Colonic mucosa (tissue), 4 donors: ENCODE measurements at regions not wholly inside any gene's neighbourhood (a gene's known extent, or its start where the extent isn't known, plus 50 kb on each side); places are given as distances from the start of the nearest gene placed in this dataset.
"Not testable (repeated sequence)": the region's sequence is repeated elsewhere in the genome, so short reads cannot be mapped to it uniquely, and the experiment has no call there.

ENCODE experiments used
- DNase-seq: peaks from one replicate; pipeline ENCODE4 v3.0.0-alpha.2; 2020
- H3K27ac ChIP-seq: fragments of 200-600 bp; one replicate; pipeline ENCODE4 v1.8.0; 2021
- H3K27me3 ChIP-seq: fragments of 200-600 bp; one replicate; pipeline ENCODE4 v1.8.0; 2021
- H3K36me3 ChIP-seq: fragments of 200-600 bp; one replicate; pipeline ENCODE4 v1.8.0; 2021
- H3K4me1 ChIP-seq: fragments of 200-600 bp; one replicate; pipeline ENCODE4 v1.8.0; 2021; ENCODE audit warnings: mild to moderate bottlenecking
- H3K4me3 ChIP-seq: fragments of 200-600 bp; one replicate; pipeline ENCODE4 v1.8.0; 2021
- H3K9ac ChIP-seq, 2 donors: one replicate each; pipeline ENCODE4 v1.7.0; 2013; ENCODE audit warnings: control low read depth in 2 of 2, low read depth in 2 of 2, low read length in 2 of 2
- H3K9me3 ChIP-seq: fragments of 200-600 bp; one replicate; pipeline ENCODE4 v1.8.0; 2021
- intact Hi-C: fragments of 100-400 bp; cut with DNase I; formaldehyde crosslinking; loops from one replicate; pipeline ENCODE4 v1.14.1; 2022
- TF ChIP-seq, protein P1 (sequence below): fragments of 200-600 bp; IDR thresholded peaks from one replicate; pipeline ENCODE4 v1.8.0; 2022; ENCODE audit warnings: antibody characterized with exemption, mild to moderate bottlenecking
- donor health status: healthy.
- donor health status: DM: no; HTN: no; CAD: no.
- donor health status: DM: no; HTN: no; CAD: no.

DNA sequence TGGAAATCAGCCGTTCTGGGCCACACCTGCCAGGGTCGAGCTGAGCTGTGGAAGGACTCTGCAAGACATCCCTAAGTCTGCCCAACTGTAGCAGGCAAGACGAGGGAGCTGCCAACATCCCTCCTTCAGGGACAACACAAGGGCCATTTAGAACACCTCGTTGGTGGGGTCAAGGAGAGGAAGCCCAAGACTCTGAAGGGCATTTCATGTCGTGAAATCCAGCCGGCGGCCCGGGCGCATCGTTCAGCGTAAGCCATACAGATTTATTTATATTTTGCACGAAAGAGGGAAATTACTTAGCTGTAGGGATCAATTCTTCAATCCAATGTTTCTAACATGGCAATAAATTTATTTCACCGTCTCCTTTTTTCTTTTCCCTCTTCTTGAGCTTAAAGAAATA, 101.7 kb upstream of the ZC3H12A start:
- Histone ChIP-seq H3K27me3 (no peaks in the 10 kb centered on the region), H3K9me3 (no peaks in the 10 kb centered on the region), H3K9ac (no peak overlapping the region), H3K36me3 (no peaks in the 10 kb centered on the region), H3K27ac (no peak overlapping the region), H3K4me1 (no peaks in the 10 kb centered on the region), H3K4me3 (no peak overlapping the region)
- TF ChIP-seq, protein P1, sequence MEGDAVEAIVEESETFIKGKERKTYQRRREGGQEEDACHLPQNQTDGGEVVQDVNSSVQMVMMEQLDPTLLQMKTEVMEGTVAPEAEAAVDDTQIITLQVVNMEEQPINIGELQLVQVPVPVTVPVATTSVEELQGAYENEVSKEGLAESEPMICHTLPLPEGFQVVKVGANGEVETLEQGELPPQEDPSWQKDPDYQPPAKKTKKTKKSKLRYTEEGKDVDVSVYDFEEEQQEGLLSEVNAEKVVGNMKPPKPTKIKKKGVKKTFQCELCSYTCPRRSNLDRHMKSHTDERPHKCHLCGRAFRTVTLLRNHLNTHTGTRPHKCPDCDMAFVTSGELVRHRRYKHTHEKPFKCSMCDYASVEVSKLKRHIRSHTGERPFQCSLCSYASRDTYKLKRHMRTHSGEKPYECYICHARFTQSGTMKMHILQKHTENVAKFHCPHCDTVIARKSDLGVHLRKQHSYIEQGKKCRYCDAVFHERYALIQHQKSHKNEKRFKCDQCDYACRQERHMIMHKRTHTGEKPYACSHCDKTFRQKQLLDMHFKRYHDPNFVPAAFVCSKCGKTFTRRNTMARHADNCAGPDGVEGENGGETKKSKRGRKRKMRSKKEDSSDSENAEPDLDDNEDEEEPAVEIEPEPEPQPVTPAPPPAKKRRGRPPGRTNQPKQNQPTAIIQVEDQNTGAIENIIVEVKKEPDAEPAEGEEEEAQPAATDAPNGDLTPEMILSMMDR = no peak
- no peak for DNase-seq
- intact Hi-C loops = no loop called here

DNA sequence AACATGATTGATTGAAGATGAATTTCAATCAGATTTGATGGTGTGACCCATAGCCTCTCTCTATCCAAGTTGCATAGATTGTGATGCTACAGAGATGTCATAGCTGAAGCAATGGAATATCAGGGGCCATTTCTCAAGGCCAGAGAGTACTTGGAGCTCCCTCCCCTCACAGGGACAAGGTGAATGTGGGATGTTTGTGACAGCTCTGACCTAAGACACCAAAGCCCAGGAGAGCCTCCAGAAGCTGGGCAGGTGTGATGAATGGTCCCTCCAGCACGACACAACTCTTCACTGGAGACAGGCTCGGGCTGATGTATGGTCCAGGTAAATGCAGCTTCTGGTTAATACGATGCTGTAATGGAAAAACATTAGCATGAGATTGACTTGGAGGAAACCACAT, 101.0 kb upstream of the ZC3H12A start:
- Histone ChIP-seq H3K27me3 (no peaks in the 10 kb centered on the region), H3K36me3 (no peaks in the 10 kb centered on the region), H3K9ac (no peak overlapping the region), H3K9me3 (no peaks in the 10 kb centered on the region), H3K4me3 (no peak overlapping the region), H3K4me1 (no peaks in the 10 kb centered on the region), H3K27ac (no peak overlapping the region)
- TF ChIP-seq, protein P1 = no peak
- no peak for DNase-seq
- intact Hi-C loops = no loop called here

DNA sequence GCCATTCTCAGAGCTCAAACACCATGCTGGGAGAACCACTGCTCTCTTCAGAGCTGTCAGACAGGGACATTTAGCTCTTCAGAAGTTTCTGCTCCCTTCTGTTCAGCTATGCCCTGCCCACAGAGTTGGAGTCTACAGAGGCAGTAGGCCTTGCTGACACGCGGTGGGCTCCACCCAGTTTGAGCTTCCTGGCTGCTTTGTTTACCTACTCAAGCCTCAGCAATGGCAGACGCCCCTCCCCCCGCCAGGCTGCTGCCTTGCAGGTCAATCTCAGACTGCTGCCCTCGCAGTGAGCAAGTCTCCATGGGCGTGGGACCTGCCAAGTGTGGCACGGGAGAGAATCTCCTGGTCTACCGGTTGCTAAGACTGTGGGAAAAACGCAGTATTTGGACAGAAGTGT, 93.8 kb upstream of the ZC3H12A start:
- DNase-seq, H3K9ac ChIP-seq, H3K36me3 ChIP-seq, H3K4me1 ChIP-seq, intact Hi-C loops, H3K27me3 ChIP-seq, H3K9me3 ChIP-seq, H3K27ac ChIP-seq, H3K4me3 ChIP-seq: not testable (repeated sequence)

DNA sequence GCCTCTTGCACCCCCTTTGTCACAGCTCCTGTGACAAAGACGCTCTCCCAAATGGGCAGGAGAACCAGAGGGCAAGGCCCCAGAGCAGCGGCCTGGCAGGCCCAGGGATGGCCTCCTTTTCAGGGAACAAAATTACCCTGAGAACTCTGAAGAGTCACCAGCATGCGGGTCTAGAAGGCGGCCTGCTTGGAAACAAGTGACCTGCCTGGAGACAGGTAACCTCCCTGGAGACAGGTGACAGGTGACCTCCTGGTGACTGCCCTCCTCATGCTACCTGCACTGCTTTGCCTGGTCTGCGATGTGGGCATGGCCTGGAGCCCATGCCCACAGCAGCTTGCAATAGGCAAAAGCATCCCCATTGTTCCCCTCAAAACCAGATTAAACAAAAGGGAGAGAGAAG, 86.5 kb upstream of the ZC3H12A start:
- DNase-seq = no peak
- H3K27me3 ChIP-seq = no peaks in the 10 kb centered on the region
- no peak overlapping the region for H3K4me3 ChIP-seq
- no peak overlapping the region for H3K27ac ChIP-seq
- H3K4me1 ChIP-seq = no peaks in the 10 kb centered on the region
- no peak overlapping the region for H3K9ac ChIP-seq
- H3K9me3 ChIP-seq = no peaks in the 10 kb centered on the region
- intact Hi-C loops = no loop called here
- TF ChIP-seq, protein P1 = no peak
- H3K36me3 ChIP-seq = no peaks in the 10 kb centered on the region

DNA sequence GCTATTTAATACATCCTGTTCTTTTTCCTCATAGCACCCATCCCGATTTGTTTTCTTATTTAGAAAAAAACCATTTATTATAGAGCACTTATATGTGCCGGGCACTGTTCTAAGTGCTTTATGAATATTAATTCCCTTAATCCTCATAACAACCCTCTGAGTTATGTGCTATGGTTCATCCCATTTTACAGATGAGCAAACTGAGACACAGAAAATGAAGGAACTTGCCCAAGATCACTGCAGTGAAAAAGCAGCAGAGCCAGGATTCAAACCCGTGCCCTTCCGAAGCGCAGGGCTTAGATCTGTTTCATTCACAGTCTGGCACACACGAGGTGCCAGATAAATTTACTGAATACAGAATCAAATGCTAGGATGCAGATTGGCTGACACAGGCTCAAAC, 85.1 kb upstream of the ZC3H12A start:
- TF ChIP-seq, protein P1 = no peak
- DNase-seq = no peak
- no peak overlapping the region for H3K9ac ChIP-seq
- no peak overlapping the region for H3K4me3 ChIP-seq
- no peaks in the 10 kb centered on the region for H3K9me3 ChIP-seq
- H3K36me3 ChIP-seq = no peaks in the 10 kb centered on the region
- intact Hi-C loops = no loop called here
- no peak overlapping the region for H3K27ac ChIP-seq
- no peaks in the 10 kb centered on the region for H3K4me1 ChIP-seq
- no peaks in the 10 kb centered on the region for H3K27me3 ChIP-seq

DNA sequence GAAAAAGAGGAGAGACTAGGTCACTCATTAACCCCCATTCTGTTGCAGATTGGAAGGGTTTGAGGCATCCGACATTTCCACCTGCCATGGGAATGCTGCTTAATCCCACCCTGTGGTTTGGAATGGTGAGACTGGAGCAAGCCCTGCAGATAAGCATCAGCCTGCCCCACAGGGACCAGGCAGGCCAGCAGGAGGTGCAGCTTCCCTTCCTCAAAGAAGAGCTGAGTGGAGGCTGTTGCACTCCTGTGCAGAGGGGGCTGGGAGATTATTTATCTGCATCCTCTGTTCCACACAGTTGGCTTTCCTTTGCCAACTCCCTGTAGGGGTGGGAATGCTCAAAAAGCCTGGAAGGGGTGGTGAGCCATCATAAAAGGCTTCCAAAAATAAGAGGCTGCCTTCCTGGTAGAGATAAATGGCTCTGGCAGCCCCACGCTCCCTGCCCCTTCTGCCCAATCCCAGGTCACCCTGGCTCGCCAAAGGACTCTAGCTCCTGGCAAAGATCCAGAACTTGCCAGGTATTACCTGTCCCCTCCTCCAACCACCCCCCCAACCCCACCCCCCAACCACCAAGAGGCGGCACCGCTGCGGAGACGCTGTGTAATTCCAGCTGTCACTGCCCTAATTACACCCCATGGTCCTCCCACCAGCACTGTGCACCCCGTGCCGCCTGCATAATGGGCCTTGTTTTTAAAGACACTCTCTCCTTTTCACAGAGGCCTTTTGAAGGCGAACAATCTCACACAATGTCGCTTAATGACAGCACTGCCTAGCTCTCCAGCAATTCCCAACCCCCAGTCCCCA, 83.0 kb upstream of the ZC3H12A start:
- no peaks in the 10 kb centered on the region for H3K9me3 ChIP-seq
- DNase-seq = no peak
- no peaks in the 10 kb centered on the region for H3K4me1 ChIP-seq
- intact Hi-C loops = no loop called here
- no peaks in the 10 kb centered on the region for H3K36me3 ChIP-seq
- H3K4me3 ChIP-seq = no peak overlapping the region
- TF ChIP-seq, protein P1 = no peak
- no peaks in the 10 kb centered on the region for H3K27me3 ChIP-seq
- no peak overlapping the region for H3K27ac ChIP-seq
- no peak overlapping the region for H3K9ac ChIP-seq
